Ovary (tissue), 7 donors: ENCODE measurements at regions not wholly inside any gene's neighbourhood (a gene's known extent, or its start where the extent isn't known, plus 50 kb on each side); places are given as distances from the start of the nearest gene placed in this dataset.

Experiments
- DNase-seq, 5 donors: peaks; one replicate each; pipeline ENCODE4 v3.0.0-alpha.2; 2019 to 2020
- H3K27ac ChIP-seq, 2 donors: fragments of 200-600 bp; one replicate each; pipeline versions ENCODE4 v1.5.1 to v1.8.0; 2019 to 2022
- H3K27me3 ChIP-seq: fragments of 200-600 bp; one replicate; pipeline ENCODE4 v1.8.0; 2022
- H3K36me3 ChIP-seq: fragments of 200-600 bp; sonication (generic); one replicate; pipeline ENCODE4 v1.5.1; 2019
- H3K4me1 ChIP-seq: one replicate; pipeline ENCODE4 v1.8.1; 2013; ENCODE audit warnings: mild to moderate bottlenecking, moderate library complexity; ENCODE audit not compliant: insufficient read depth
- H3K4me3 ChIP-seq: fragments of 200-600 bp; sonication (generic); one replicate; pipeline ENCODE4 v1.5.1; 2017
- H3K9me3 ChIP-seq, 2 donors: fragments of 200-600 bp in 1 of 2; sonication (generic) in 1 of 2; one replicate each; pipeline versions ENCODE4 v1.5.1 to v1.8.1; 2013 to 2019; ENCODE audit warnings: mild to moderate bottlenecking in 1 of 2, moderate library complexity in 1 of 2
- EP300 ChIP-seq: sonication (generic); formaldehyde crosslinking; IDR thresholded peaks from one replicate; pipeline ENCODE4 v1.6.1; 2017; ENCODE audit warnings: antibody characterized with exemption
- POLR2A ChIP-seq: fragments of 450-650 bp; IDR thresholded peaks from one replicate; pipeline ENCODE4 v1.6.1; 2017; ENCODE audit warnings: antibody characterized with exemption, mild to moderate bottlenecking, moderate library complexity
- WGBS, 3 donors: extraction: QIAGEN DNeasy Blood & Tissue Kit in 1 of 3; methylation state at CpG; one replicate each; pipeline versions ENCODE4 v1.1.5 to v1.1.7; 2013 to 2017; 5-methylcytosine and 5-hydroxymethylcytosine counted together
- intact Hi-C, 4 donors: fragments of 100-400 bp; cut with DNase I; formaldehyde crosslinking; loops; one replicate each; pipeline versions ENCODE4 v1.11.0 to v1.15.1; 2022 to 2023
- TF ChIP-seq, protein P1 (sequence below), 3 donors: fragments of 450-650 bp in 2 of 3; fragments of 200-600 bp in 1 of 3; IDR thresholded peaks; one replicate each; pipeline versions ENCODE4 v1.5.1 to v1.8.0; 2016 to 2022; ENCODE audit warnings: antibody characterized with exemption in 3 of 3, mild to moderate bottlenecking in 1 of 3
- donor health status: DM: no; HTN: no; CAD: no; lungs with moderate emphysema.
- donor health status: DM: no; HTN: no; CAD: no.
- donor health status: Bipolar disorder and iron deficiency.
- donor health status: DM: no; HTN: no; CAD: no.
- donor health status: DM: yes; HTN: yes; CAD: no.

DNA sequence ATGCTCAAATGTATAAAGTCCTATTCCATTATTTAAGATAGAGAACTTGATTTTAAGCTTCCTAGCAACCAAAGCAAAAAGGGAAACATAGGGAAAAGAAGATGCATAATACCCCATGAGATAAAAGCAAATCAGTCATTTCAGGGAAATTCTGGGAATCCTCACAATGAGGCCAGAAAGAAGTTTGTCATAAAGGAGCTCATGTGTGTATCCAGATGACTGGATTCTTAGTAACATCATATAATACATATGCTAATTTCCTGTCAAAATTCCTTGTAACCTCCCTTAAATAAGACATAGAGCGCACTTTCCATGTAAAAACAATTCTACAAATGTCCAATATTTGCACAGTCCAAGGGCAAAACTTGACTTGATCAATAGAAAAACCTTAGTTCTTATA, 411.0 kb upstream of the WWC1 start:
- DNase-seq: no peak
- H3K27me3 ChIP-seq: no peaks in the 10 kb centered on the region
- H3K4me3 ChIP-seq: no peak overlapping the region
- intact Hi-C loops: no loop called here
- no peaks in the 10 kb centered on the region for H3K9me3 ChIP-seq
- H3K36me3 ChIP-seq: no peaks in the 10 kb centered on the region
- WGBS, 3 donors: 90 to 93% (median 91%) methylated on average over 1 of the region's 1 CpG
- TF ChIP-seq POLR2A (no peak), EP300 (no peak)
- TF ChIP-seq, protein P1, sequence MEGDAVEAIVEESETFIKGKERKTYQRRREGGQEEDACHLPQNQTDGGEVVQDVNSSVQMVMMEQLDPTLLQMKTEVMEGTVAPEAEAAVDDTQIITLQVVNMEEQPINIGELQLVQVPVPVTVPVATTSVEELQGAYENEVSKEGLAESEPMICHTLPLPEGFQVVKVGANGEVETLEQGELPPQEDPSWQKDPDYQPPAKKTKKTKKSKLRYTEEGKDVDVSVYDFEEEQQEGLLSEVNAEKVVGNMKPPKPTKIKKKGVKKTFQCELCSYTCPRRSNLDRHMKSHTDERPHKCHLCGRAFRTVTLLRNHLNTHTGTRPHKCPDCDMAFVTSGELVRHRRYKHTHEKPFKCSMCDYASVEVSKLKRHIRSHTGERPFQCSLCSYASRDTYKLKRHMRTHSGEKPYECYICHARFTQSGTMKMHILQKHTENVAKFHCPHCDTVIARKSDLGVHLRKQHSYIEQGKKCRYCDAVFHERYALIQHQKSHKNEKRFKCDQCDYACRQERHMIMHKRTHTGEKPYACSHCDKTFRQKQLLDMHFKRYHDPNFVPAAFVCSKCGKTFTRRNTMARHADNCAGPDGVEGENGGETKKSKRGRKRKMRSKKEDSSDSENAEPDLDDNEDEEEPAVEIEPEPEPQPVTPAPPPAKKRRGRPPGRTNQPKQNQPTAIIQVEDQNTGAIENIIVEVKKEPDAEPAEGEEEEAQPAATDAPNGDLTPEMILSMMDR (IDR thresholded peaks at IDR 0.05): no peak
- no peak overlapping the region for H3K27ac ChIP-seq
- no peaks in the 10 kb centered on the region for H3K4me1 ChIP-seq

DNA sequence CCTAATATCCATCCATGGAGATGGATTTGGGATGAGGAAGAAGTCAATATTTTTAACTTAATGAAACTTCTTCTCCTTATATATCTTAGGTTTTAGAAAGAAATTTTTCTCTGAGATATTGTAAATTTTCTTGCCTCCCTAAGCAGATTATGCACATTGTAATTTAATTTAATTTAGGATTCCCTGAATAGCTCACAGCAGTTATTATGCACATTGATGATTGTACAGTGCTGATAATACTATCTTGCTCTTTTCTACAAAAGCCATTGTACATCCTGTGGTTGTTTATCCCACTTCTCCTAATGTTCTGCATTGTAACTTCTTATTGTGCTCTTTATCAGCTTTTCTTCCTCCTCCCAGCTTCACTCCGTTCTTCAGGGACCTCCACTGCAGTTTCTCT, 410.4 kb upstream of the WWC1 start:
- 40 to 55% (median 40%) methylated on average over 1 of the region's 1 CpG for WGBS, 3 donors
- TF ChIP-seq POLR2A: no peak
- TF ChIP-seq, protein P1 (IDR thresholded peaks at IDR 0.05): no peak
- Histone ChIP-seq H3K27ac (no peak overlapping the region), H3K4me1 (no peaks in the 10 kb centered on the region), H3K9me3 (no peaks in the 10 kb centered on the region), H3K36me3 (no peaks in the 10 kb centered on the region), H3K4me3 (no peak overlapping the region), H3K27me3 (no peaks in the 10 kb centered on the region)
- intact Hi-C loops: no loop called here
- DNase-seq: no peak

DNA sequence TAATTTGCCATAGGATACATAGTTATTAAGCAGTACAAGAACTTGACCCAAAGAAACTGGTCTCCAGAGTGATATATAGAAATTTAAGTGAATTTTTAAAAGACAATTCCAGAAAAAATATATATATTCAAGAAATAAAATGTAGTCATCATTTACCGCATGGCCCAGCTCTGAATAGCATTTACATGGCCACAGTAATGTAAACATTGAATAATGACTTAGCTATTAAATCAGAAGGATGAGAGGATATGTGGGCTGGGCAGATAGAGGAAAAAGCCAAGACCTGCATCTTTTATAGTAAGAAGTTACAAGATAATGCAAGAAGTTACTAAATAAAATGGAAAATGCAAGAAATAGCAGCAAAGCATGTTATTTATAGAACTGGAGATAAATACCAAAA, 405.2 kb upstream of the WWC1 start:
- H3K9me3 ChIP-seq: no peaks in the 10 kb centered on the region
- H3K4me1 ChIP-seq: no peaks in the 10 kb centered on the region
- TF ChIP-seq POLR2A (no peak), EP300 (no peak)
- TF ChIP-seq, protein P1 (IDR thresholded peaks at IDR 0.05): no peak
- H3K4me3 ChIP-seq: no peak overlapping the region
- H3K27me3 ChIP-seq: no peaks in the 10 kb centered on the region
- H3K27ac ChIP-seq: no peak overlapping the region
- intact Hi-C loops: no loop called here
- WGBS, 3 donors: 35 to 79% (median 58%) methylated on average over 1 of the region's 1 CpG
- no peak for DNase-seq
- no peaks in the 10 kb centered on the region for H3K36me3 ChIP-seq

DNA sequence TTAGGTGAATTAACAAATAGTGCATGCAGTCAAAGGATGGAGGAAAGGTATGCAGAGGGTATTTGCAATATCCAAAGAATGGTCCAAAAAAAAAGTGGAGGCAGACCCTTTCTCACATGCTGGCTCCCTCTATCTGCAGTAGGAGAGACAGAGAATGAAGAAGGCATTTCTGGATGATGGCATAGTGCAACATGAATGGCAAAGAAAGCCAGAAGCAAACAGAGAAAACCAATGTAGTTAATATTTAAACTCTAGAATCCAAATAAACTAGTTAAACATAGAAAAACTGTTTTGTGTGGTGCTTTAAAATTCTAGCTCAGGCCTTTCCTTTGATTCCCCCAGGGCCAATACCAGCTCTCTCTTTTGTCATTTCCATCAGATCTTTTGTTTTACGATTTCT, 403.1 kb upstream of the WWC1 start:
- DNase-seq: no peak
- intact Hi-C loops: no loop called here
- H3K36me3 ChIP-seq: no peaks in the 10 kb centered on the region

More for the DNA sequence above, 403.1 kb upstream of the WWC1 start:
- Histone ChIP-seq H3K4me3 (no peak overlapping the region), H3K4me1 (no peaks in the 10 kb centered on the region), H3K27ac (no peak overlapping the region), H3K27me3 (no peaks in the 10 kb centered on the region), H3K9me3 (no peaks in the 10 kb centered on the region)
- 25 to 69% (median 41%) methylated on average over 1 of the region's 1 CpG for WGBS, 3 donors
- TF ChIP-seq, protein P1 (IDR thresholded peaks at IDR 0.05): no peak
- no peak for TF ChIP-seq EP300
- no peak for TF ChIP-seq POLR2A
